Effector memory CD8-positive, alpha-beta T cell (primary cell): ENCODE measurements at regions not wholly inside any gene's neighbourhood (a gene's known extent, or its start where the extent isn't known, plus 50 kb on each side); places are given as distances from the start of the nearest gene placed in this dataset.
"Not testable (repeated sequence)": the region's sequence is repeated elsewhere in the genome, so short reads cannot be mapped to it uniquely, and the experiment has no call there.

Experiments
- ATAC-seq: fragments of 150-1000 bp; cut with Tn5 transposase; replicated peaks from 2 replicates; pipeline ENCODE4 v1.10.0; 2021; ENCODE audit warnings: mild to moderate bottlenecking, moderate library complexity
- DNase-seq, 3 experiments: peaks; one replicate each; pipeline ENCODE4 v3.0.0; 2021
- H3K27ac Mint-ChIP-seq, 2 donors: one replicate each; pipeline ENCODE4 v1.8.0; 2022; ENCODE audit warnings: mild to moderate bottlenecking in 2 of 2, mixed read lengths in 2 of 2, moderate library complexity in 2 of 2
- H3K27me3 Mint-ChIP-seq, 2 donors: one replicate each; pipeline ENCODE4 v1.8.0; 2022; ENCODE audit warnings: mixed read lengths in 2 of 2
- H3K36me3 Mint-ChIP-seq: one replicate; pipeline ENCODE4 v1.8.0; 2022; ENCODE audit warnings: mild to moderate bottlenecking, moderate library complexity, mixed read lengths; ENCODE audit not compliant: insufficient read depth
- H3K4me1 Mint-ChIP-seq, 2 donors: one replicate each; pipeline ENCODE4 v1.8.0; 2022; ENCODE audit warnings: low read depth in 2 of 2, mixed read lengths in 2 of 2
- H3K4me3 Mint-ChIP-seq, 2 donors: one replicate each; pipeline ENCODE4 v1.8.0; 2022; ENCODE audit warnings: mild to moderate bottlenecking in 2 of 2, mixed read lengths in 2 of 2, moderate library complexity in 2 of 2
- H3K9me3 Mint-ChIP-seq, 2 donors: one replicate each; pipeline ENCODE4 v1.8.0; 2022; ENCODE audit warnings: mixed read lengths in 2 of 2

DNA sequence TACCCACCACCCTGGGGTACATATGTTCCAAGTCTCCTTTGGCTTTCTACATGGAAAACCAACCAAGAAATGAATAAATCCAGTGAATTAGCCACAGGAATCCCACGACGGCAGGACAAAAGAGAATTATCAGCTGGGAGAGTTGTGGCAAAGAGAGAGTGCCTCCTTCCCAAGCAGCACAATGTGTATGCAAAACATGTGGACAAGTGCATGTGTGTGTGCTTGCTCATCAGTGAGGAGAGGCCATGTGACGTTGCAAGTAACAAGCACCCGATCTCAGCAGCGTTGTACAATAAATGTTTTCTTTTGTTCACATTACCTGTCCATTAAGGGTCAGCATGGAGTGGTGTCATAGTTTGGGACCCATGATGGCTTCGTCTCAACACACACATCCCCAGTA lies 50.0 kb upstream of the EMX2 start:
- ATAC-seq, result no peak
- H3K4me3 Mint-ChIP-seq, result no peak overlapping the region
- H3K27ac Mint-ChIP-seq, result no peak overlapping the region
- DNase-seq, result no peak
- no peaks in the 10 kb centered on the region for H3K36me3 Mint-ChIP-seq
- H3K27me3 Mint-ChIP-seq, result peaks cover 39 to 83% of the 10 kb centered on the region in 2 donors
- no peaks in the 10 kb centered on the region for H3K4me1 Mint-ChIP-seq
- H3K9me3 Mint-ChIP-seq, result no peaks in the 10 kb centered on the region

DNA sequence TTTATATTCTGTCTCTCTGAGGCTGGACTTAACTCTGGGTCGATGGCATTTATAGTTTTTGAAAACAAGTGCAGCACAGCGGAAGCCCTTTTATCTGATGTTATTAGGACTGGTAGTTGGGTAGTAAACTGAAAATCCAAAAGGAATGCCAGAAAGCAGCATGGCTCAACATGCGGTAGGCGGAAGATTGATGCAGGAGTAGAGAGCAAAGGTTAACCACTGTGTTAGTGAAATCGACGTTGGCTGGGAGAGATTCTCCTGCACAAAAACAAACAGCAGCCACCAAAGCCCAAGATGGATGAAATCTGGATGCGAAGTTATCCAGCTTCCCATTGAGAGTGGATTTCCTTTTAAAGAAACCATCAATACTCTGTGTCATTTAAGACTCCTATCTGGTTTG lies 54.5 kb upstream of the EMX2 start:
- H3K4me1 Mint-ChIP-seq, result no peaks in the 10 kb centered on the region
- no peak for DNase-seq
- no peak overlapping the region for H3K4me3 Mint-ChIP-seq
- ATAC-seq, result no peak
- H3K27ac Mint-ChIP-seq, result no peak overlapping the region
- no peaks in the 10 kb centered on the region for H3K36me3 Mint-ChIP-seq
- H3K27me3 Mint-ChIP-seq, result peaks cover 28 to 69% of the 10 kb centered on the region in 2 donors
- H3K9me3 Mint-ChIP-seq, result no peaks in the 10 kb centered on the region

DNA sequence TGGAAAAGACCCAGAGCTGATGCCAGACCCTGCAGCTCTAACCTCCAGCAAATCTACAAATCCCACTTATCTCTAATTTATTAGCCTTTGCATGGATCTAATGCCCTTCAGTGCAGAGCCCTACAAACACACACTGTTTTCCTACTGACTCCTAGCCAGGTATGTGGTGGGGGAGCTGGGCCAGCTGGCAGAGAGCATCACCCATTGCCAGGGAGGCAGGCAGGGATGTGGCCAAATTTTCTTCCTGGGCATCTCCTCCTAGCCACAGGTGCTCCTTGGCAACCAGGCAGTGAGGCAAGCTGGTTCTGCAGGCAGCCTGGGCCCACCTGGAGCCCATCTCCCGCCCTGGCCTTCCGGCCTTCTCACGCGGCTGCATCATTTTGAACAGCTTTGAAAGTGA lies 55.9 kb upstream of the EMX2 start:
- H3K4me3 Mint-ChIP-seq, result no peak overlapping the region
- no peaks in the 10 kb centered on the region for H3K4me1 Mint-ChIP-seq
- no peaks in the 10 kb centered on the region for H3K9me3 Mint-ChIP-seq
- no peaks in the 10 kb centered on the region for H3K36me3 Mint-ChIP-seq
- H3K27ac Mint-ChIP-seq, result no peak overlapping the region
- DNase-seq (no peak), ATAC-seq (no peak)
- peaks cover 21 to 68% of the 10 kb centered on the region in 2 donors for H3K27me3 Mint-ChIP-seq

DNA sequence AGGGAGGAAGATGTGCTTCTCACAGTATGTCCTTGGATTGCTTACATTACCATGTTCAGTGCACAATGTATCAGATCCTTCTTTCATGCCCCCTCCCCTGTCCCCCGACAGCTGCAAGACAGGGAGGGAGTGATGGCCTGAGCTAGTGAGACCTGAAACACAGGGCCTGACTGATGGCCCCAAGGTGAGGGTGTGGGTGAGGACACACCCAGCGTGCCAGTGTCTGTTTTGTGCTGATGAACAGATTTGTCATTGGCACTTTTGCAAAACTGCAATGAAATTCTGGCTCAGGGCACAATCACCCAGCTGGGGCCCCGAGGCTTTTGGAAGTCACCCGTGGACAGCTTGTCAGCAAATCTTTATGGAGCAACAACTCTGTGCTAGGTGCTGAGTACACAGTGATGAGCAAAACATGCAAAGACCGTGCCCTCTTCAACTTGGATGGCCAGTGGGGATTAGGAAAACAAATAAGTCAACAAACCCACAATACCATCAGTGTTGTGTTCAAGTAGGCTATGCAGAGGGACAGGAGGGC lies 59.4 kb upstream of the EMX2 start:
- H3K9me3 Mint-ChIP-seq, result no peaks in the 10 kb centered on the region
- H3K27ac Mint-ChIP-seq, result no peak overlapping the region
- no peak overlapping the region for H3K4me3 Mint-ChIP-seq
- DNase-seq, result no peak
- H3K4me1 Mint-ChIP-seq, result peaks cover 0 to 1% of the 10 kb centered on the region in 2 donors
- no peaks in the 10 kb centered on the region for H3K36me3 Mint-ChIP-seq
- no peak for ATAC-seq
- H3K27me3 Mint-ChIP-seq, result peaks cover 32 to 70% of the 10 kb centered on the region in 2 donors

DNA sequence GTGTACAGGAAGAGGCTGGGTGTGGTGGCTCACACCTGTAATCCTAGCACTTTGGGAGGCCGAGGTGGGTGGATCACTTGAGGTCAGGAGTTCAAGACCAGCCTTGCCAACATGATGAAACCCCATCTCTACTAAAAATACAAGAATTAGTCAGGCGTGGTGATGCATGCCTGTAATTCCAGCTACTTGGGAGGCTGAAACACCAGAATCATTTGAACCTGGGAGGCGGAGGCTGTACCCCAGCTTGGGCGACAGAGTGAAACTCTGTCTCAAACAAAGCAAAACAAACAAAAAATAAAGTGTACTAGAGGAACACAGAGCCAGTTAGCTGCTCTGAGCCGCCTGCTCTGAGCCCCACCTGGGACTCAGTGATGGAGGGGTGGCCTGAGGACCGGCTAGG lies 61.5 kb upstream of the EMX2 start:
- H3K9me3 Mint-ChIP-seq, DNase-seq, H3K36me3 Mint-ChIP-seq, H3K4me3 Mint-ChIP-seq, H3K27ac Mint-ChIP-seq, ATAC-seq, H3K4me1 Mint-ChIP-seq: not testable (repeated sequence)
- H3K27me3 Mint-ChIP-seq, result peaks cover 51 to 90% of the 10 kb centered on the region in 2 donors

DNA sequence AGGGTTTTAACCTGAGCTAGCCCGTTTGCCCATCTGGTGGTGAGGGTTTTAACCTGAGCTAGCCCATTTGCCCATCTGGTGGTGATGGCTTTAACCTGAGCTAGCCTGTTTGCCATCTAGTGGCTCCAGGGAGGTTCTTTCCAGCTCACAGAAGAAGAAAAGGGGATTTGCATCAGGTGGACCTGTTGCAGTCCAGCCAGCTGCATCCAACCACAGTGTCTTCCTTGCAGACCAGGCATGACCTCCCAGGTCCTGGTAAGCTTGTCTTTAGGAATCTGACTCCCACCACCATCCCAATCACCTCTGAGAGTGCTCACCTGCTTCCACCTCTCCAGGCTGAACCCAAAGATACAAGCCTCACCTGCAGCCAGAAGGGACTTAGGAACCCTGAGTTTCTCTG lies 62.4 kb upstream of the EMX2 start:
- Mint-ChIP-seq H3K4me3 (no peak overlapping the region), H3K27me3 (peaks cover 52 to 82% of the 10 kb centered on the region in 2 donors), H3K27ac (no peak overlapping the region), H3K36me3 (no peaks in the 10 kb centered on the region), H3K9me3 (no peaks in the 10 kb centered on the region), H3K4me1 (peaks cover 0 to 1% of the 10 kb centered on the region in 2 donors)
- ATAC-seq (no peak), DNase-seq (no peak)

DNA sequence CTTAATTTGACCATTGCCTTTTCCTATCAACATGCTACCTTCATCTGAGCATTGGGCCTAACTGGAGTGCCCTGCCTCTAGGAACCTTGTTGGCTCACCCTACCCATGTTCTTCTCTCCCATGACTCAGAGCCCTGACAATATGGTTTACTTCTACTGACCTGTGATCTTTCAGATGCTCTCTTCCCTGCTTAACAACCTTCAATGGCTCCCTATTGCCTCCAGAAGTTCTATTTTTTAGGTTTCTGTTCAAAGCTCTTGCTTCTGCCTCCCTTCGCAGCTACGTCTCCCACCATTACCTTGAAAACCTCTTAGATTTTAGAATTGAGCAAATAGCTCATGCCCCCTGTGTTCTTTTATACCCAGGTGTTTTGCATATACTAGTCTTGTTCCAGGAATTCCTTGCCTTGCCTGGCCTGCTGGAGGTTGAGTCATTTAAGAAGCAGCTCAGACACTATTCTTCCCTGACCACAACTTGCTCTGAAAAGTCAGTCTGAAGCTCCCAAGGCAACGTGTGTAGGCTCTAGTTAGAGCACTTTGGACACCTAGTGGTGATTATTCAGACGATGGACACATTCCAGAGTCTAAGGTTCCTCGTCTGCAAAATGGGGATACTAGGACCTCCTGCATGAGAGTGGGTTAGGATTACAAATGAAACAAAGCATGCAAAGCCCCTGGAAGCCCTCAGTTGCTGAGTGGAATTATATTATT lies 64.4 kb upstream of the EMX2 start:
- ATAC-seq (no peak), DNase-seq (no peak)
- peaks cover 39 to 74% of the 10 kb centered on the region in 2 donors for H3K27me3 Mint-ChIP-seq

DNA sequence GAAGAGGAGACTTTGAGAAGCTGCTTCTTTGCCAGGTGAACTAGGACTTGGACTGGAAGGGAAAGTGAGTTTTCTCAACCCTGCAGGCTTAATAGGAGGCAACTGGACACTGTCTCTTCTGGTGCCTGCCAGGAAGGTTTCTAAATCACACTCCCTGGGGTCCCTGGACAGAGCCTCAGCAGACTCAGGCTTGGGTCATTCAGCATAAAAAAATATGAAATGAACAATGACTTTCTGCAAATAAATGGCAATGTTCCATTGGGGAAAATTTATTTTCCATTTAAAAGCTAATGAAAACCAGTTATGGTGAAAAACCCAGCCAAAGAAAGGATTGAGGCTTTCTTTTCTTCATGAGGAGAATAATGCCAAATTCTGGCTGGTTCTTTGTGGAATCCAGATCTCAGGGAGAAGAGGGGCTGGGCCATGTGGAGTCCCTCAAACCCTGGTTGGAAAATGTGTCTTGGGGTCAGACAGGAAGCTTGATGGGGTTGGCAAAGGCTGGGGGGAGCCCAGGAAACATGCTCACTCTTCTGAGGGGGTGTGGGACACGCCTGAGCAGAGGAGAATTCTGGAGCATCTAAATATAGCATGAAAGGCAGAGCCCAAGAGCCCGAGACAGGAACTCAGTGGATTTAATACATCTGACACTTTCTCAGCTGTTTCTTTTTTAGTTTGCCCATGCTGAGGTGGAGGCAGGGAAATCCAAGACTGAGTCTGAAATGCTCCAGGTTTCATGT lies 65.2 kb upstream of the EMX2 start:
- DNase-seq (no peak), ATAC-seq (no peak)
- peaks cover 42 to 74% of the 10 kb centered on the region in 2 donors for H3K27me3 Mint-ChIP-seq
- no peak overlapping the region for H3K27ac Mint-ChIP-seq
- peaks cover 0 to 1% of the 10 kb centered on the region in 2 donors for H3K4me1 Mint-ChIP-seq
- no peaks in the 10 kb centered on the region for H3K36me3 Mint-ChIP-seq
- no peak overlapping the region for H3K4me3 Mint-ChIP-seq
- no peaks in the 10 kb centered on the region for H3K9me3 Mint-ChIP-seq

More for the DNA sequence above, 64.4 kb upstream of the EMX2 start:
- no peak overlapping the region for H3K4me3 Mint-ChIP-seq
- H3K4me1 Mint-ChIP-seq, result peaks cover 0 to 1% of the 10 kb centered on the region in 2 donors
- H3K27ac Mint-ChIP-seq, result no peak overlapping the region
- no peaks in the 10 kb centered on the region for H3K36me3 Mint-ChIP-seq
- H3K9me3 Mint-ChIP-seq, result no peaks in the 10 kb centered on the region

DNA sequence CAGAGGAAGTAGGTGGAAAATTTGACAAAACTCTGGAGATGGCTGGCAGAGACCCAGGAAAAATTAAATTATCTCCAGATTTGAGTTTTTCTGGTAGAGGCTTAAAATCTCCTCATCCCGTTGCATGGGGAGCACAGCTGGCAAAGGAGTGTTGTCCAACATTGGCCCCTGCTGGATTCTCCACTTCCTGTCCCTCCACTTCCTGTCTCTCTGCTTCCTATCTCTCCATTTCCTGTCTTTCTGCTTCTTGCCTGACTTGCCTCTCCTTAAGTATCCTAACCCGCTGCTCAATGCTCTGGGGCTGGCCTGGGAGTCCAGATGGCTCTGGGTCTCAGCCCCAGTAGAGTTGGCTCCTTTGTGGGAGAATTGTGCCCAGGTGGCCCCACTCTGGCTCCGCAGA lies 65.8 kb upstream of the EMX2 start:
- Mint-ChIP-seq H3K27me3 (peaks cover 48 to 75% of the 10 kb centered on the region in 2 donors), H3K9me3 (no peaks in the 10 kb centered on the region), H3K4me1 (peaks cover 0 to 1% of the 10 kb centered on the region in 2 donors), H3K27ac (no peak overlapping the region), H3K36me3 (no peaks in the 10 kb centered on the region), H3K4me3 (no peak overlapping the region)
- DNase-seq (no peak), ATAC-seq (no peak)

DNA sequence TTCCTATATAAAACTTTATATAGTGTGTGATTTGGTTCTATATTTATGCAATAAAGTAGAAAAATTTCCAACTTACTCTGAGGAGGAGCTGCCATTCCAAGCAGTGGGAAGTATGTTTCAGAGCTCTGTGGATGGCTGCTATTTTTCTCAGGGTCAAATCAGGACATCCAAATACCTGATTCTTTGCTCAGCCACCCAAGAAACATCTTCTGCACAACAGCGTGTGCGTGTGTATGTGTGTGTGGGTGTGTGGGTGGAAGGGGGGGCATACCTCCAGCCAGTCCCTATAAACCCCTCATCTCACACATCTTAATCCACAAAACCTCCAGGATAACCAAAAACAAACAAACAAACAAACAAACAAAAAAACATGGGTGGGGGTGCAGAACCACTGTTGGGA lies 66.3 kb upstream of the EMX2 start:
- no peak for ATAC-seq
- H3K36me3 Mint-ChIP-seq, result no peaks in the 10 kb centered on the region
- H3K27me3 Mint-ChIP-seq, result peaks cover 48 to 74% of the 10 kb centered on the region in 2 donors
- H3K9me3 Mint-ChIP-seq, result no peaks in the 10 kb centered on the region
- no peak overlapping the region for H3K27ac Mint-ChIP-seq
- H3K4me1 Mint-ChIP-seq, result no peaks in the 10 kb centered on the region
- no peak overlapping the region for H3K4me3 Mint-ChIP-seq
- DNase-seq, result no peak

DNA sequence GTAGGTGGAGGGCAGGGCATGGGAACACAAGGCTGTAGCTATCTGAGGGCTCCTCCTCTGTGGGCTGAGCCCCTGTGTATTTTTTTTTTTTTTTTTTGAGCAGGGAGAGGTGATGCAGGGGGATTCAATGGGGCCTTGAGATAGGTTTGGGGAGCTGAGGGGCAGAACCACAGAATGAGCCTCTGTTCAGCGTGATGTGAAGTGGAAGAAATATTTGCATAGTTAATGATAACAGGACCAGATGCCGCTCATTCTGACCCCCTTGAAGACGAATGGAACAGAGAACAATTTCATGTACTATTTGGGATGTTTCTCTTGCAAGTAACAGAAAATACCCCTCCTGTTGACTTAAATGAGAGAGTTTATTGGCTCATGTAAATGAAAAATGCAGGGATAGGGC lies 69.7 kb upstream of the EMX2 start:
- Mint-ChIP-seq H3K9me3 (no peaks in the 10 kb centered on the region), H3K4me1 (no peaks in the 10 kb centered on the region), H3K27me3 (peaks cover 30 to 66% of the 10 kb centered on the region in 2 donors), H3K27ac (no peak overlapping the region), H3K4me3 (no peak overlapping the region), H3K36me3 (no peaks in the 10 kb centered on the region)
- DNase-seq, result no peak
- no peak for ATAC-seq

DNA sequence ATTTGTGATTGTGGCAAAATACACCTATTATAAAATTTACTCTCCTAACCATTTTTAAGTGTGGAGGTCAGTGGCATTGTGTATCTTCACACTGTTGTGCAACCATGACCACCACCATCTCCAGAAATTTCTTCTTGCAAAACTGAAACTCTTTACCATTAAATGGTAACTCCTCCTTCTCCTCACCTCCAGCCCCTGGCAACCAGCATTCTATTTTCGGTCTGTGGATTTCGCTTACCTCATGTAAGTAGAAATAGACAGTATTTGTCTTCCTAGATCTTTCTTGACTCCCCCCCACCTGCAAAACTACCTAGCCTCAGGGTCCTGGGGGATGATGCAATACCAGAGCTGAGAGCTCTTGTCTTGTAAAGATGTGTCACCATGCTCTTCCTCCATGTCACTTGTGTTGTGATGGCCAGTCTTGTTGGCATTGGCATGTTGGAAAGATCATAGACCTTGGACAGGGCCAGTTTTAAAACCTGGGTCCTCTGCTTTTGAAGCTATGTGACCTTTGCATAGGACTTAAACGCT lies 71.1 kb upstream of the EMX2 start:
- no peaks in the 10 kb centered on the region for H3K36me3 Mint-ChIP-seq
- DNase-seq (no peak), ATAC-seq (no peak)
- H3K27ac Mint-ChIP-seq, result no peak overlapping the region
- no peaks in the 10 kb centered on the region for H3K9me3 Mint-ChIP-seq
- no peak overlapping the region for H3K4me3 Mint-ChIP-seq
- peaks cover 24 to 63% of the 10 kb centered on the region in 2 donors for H3K27me3 Mint-ChIP-seq
- H3K4me1 Mint-ChIP-seq, result no peaks in the 10 kb centered on the region

DNA sequence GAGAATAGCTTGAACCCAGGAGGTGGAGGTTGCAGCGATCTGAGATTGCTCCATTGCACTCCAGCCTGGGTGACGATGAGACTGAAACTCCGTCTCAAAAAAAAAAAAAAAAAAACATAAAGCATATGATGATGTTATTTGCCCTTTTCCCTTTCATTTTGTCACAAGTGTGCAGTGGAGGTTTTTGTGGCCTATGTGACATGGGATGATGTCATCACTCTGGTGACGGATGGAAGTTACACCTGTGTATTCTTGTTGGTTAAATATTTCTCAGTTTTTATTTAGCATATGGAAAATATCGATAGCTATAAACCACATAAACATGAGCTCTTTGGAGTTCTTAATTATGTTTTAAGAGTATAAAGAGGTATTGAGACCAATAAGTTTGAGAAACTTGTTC lies 71.8 kb upstream of the EMX2 start:
- Mint-ChIP-seq H3K27ac (no peak overlapping the region), H3K27me3 (peaks cover 24 to 65% of the 10 kb centered on the region in 2 donors), H3K36me3 (no peaks in the 10 kb centered on the region), H3K4me3 (no peak overlapping the region), H3K4me1 (no peaks in the 10 kb centered on the region), H3K9me3 (no peaks in the 10 kb centered on the region)
- ATAC-seq (no peak), DNase-seq (no peak)

DNA sequence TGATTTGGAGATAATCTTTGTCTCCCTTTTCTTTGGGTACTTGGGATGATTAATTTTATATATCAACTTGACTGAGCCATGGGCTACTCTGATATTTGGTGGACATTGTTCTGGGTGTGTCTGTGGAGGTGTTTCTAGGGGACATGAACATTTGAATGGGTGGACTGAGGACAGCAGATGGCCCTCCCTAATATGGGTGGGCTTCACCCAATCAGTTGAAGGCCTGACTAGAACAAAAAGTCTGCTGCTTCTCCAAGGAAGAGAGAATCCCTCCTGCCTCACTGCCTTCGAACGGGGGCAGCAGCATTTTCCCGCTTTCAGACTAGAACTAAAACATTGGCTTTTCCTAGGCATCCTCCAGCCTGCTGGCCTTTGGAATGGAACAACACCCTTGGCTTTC lies 73.9 kb upstream of the EMX2 start:
- Mint-ChIP-seq H3K4me3 (no peak overlapping the region), H3K36me3 (no peaks in the 10 kb centered on the region), H3K9me3 (no peaks in the 10 kb centered on the region), H3K27me3 (peaks cover 27 to 65% of the 10 kb centered on the region in 2 donors), H3K27ac (no peak overlapping the region), H3K4me1 (no peaks in the 10 kb centered on the region)
- DNase-seq (no peak), ATAC-seq (no peak)
